ENCODE measurements at regions not wholly inside any gene's neighbourhood (a gene's known extent, or its start where the extent isn't known, plus 50 kb on each side); places are given as distances from the start of the nearest gene placed in this dataset.

GRCh38 chrX:68945603-68946228 is 116.9 kb downstream of the EFNB1 start:
- ATAC-seq (replicated peaks in 1 of 2): no peak
- H3K4me3 Mint-ChIP-seq: no peak overlapping the region
- H3K9me3 Mint-ChIP-seq: no peaks in the 10 kb centered on the region
- H3K36me3 Mint-ChIP-seq (ENCODE audit: insufficient read depth in 2 of 2): no peaks in the 10 kb centered on the region
- peaks cover 29% of the 10 kb centered on the region for H3K27me3 Mint-ChIP-seq (ENCODE audit: low read depth)
- H3K4me1 Mint-ChIP-seq (ENCODE audit: low read depth): no peaks in the 10 kb centered on the region
- H3K27ac Mint-ChIP-seq: no peak overlapping the region
- DNase-seq: no peak

DNA sequence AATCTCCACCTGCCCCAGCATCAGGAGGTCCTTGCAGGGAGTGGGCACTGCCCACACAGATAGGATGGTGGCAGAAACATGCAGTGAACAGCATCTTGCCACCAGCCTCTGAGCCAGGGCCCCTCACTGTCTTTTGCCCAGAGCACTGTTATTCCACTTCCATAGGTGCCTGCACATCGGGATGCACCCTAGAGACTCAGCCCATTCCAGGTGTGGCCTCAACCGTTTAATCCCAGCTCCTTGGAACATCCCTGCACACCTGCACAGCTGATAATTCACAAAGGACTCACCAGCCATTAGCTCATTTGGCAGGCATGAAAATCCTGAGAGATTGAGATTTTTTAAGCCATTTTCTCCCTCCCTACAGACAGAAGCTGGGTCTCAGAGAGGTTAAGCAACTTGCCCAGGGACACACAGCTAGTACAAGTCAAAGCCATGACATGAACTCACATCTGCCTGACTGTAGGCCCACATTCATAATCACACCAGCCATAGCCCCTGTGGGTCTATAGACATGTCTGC is 116.3 kb downstream of the EFNB1 start:
- Mint-ChIP-seq H3K4me3 (no peak overlapping the region), H3K27ac (no peak overlapping the region), H3K4me1 (ENCODE audit: low read depth) (no peaks in the 10 kb centered on the region), H3K36me3 (ENCODE audit: insufficient read depth in 2 of 2) (no peaks in the 10 kb centered on the region), H3K27me3 (ENCODE audit: low read depth) (peaks cover 30% of the 10 kb centered on the region), H3K9me3 (no peaks in the 10 kb centered on the region)
- no peak for DNase-seq
- ATAC-seq (replicated peaks in 1 of 2): no peak

- H3K4me3 Mint-ChIP-seq: no peak overlapping the region
- no peak for DNase-seq
- H3K9me3 Mint-ChIP-seq: no peaks in the 10 kb centered on the region
- no peaks in the 10 kb centered on the region for H3K4me1 Mint-ChIP-seq (ENCODE audit: low read depth)
- H3K36me3 Mint-ChIP-seq (ENCODE audit: insufficient read depth in 2 of 2): no peaks in the 10 kb centered on the region
- H3K27ac Mint-ChIP-seq: no peak overlapping the region
- peaks cover 26% of the 10 kb centered on the region for H3K27me3 Mint-ChIP-seq (ENCODE audit: low read depth)
- ATAC-seq (replicated peaks in 1 of 2): no peak
Observed at GRCh38 chrX:68944211-68944610, 115.4 kb downstream of the EFNB1 start.

- H3K27me3 Mint-ChIP-seq (ENCODE audit: low read depth): peaks cover 21% of the 10 kb centered on the region
- no peaks in the 10 kb centered on the region for H3K9me3 Mint-ChIP-seq
- no peaks in the 10 kb centered on the region for H3K36me3 Mint-ChIP-seq (ENCODE audit: insufficient read depth in 2 of 2)
- no peak for ATAC-seq (replicated peaks in 1 of 2)
- no peak for DNase-seq
- no peak overlapping the region for H3K27ac Mint-ChIP-seq
- H3K4me1 Mint-ChIP-seq (ENCODE audit: low read depth): no peaks in the 10 kb centered on the region
- H3K4me3 Mint-ChIP-seq: no peak overlapping the region
Observed at GRCh38 chrX:68942840-68943239, 114.0 kb downstream of the EFNB1 start.

- Mint-ChIP-seq H3K27ac (no peak overlapping the region), H3K4me1 (ENCODE audit: low read depth) (no peaks in the 10 kb centered on the region), H3K4me3 (no peak overlapping the region), H3K36me3 (ENCODE audit: insufficient read depth in 2 of 2) (no peaks in the 10 kb centered on the region), H3K27me3 (ENCODE audit: low read depth) (peaks cover 21% of the 10 kb centered on the region), H3K9me3 (no peaks in the 10 kb centered on the region)
- no peak for ATAC-seq (replicated peaks in 1 of 2)
- no peak for DNase-seq
Observed at GRCh38 chrX:68942104-68942503, 113.3 kb downstream of the EFNB1 start.

GRCh38 chrX:68941385-68941952 is 112.6 kb downstream of the EFNB1 start:
- no peaks in the 10 kb centered on the region for H3K4me1 Mint-ChIP-seq (ENCODE audit: low read depth)
- H3K27ac Mint-ChIP-seq: no peak overlapping the region
- H3K9me3 Mint-ChIP-seq: no peaks in the 10 kb centered on the region
- H3K4me3 Mint-ChIP-seq: no peak overlapping the region
- H3K27me3 Mint-ChIP-seq (ENCODE audit: low read depth): peaks cover 22% of the 10 kb centered on the region
- ATAC-seq (replicated peaks in 1 of 2): no peak
- DNase-seq: no peak
- no peaks in the 10 kb centered on the region for H3K36me3 Mint-ChIP-seq (ENCODE audit: insufficient read depth in 2 of 2)

- DNase-seq (no peak), ATAC-seq (replicated peaks in 1 of 2) (no peak)
- peaks cover 23% of the 10 kb centered on the region for H3K27me3 Mint-ChIP-seq (ENCODE audit: low read depth)
- H3K36me3 Mint-ChIP-seq (ENCODE audit: insufficient read depth in 2 of 2): no peaks in the 10 kb centered on the region
- no peak overlapping the region for H3K4me3 Mint-ChIP-seq
- H3K4me1 Mint-ChIP-seq (ENCODE audit: low read depth): no peaks in the 10 kb centered on the region
- no peak overlapping the region for H3K27ac Mint-ChIP-seq
- H3K9me3 Mint-ChIP-seq: no peaks in the 10 kb centered on the region
Observed at GRCh38 chrX:68940601-68941000, 111.8 kb downstream of the EFNB1 start.

DNA sequence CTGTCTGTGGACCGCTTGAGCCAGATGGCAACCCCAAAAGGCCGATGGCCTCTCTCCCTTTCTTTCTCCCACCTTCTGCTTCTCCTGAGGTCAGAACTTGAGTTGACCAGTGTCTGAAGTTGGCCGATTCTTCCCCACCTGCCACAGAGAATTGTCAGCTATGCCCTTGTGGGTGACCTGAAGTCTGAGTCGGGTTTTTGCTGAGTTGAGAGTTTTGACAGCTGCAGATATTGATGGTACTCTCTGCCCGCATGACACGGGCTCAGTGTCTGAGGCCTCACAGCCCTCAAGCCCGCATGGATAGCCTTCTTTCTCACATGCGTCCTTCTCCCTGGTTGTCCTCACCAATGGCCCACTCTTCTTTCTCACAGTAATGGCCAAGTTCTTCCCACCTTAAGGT is 111.0 kb downstream of the EFNB1 start:
- ATAC-seq (replicated peaks in 1 of 2) (no peak), DNase-seq (no peak)
- no peaks in the 10 kb centered on the region for H3K4me1 Mint-ChIP-seq (ENCODE audit: low read depth)
- no peaks in the 10 kb centered on the region for H3K9me3 Mint-ChIP-seq
- no peak overlapping the region for H3K27ac Mint-ChIP-seq
- H3K36me3 Mint-ChIP-seq (ENCODE audit: insufficient read depth in 2 of 2): no peaks in the 10 kb centered on the region
- H3K27me3 Mint-ChIP-seq (ENCODE audit: low read depth): peaks cover 28% of the 10 kb centered on the region
- H3K4me3 Mint-ChIP-seq: no peak overlapping the region

DNA sequence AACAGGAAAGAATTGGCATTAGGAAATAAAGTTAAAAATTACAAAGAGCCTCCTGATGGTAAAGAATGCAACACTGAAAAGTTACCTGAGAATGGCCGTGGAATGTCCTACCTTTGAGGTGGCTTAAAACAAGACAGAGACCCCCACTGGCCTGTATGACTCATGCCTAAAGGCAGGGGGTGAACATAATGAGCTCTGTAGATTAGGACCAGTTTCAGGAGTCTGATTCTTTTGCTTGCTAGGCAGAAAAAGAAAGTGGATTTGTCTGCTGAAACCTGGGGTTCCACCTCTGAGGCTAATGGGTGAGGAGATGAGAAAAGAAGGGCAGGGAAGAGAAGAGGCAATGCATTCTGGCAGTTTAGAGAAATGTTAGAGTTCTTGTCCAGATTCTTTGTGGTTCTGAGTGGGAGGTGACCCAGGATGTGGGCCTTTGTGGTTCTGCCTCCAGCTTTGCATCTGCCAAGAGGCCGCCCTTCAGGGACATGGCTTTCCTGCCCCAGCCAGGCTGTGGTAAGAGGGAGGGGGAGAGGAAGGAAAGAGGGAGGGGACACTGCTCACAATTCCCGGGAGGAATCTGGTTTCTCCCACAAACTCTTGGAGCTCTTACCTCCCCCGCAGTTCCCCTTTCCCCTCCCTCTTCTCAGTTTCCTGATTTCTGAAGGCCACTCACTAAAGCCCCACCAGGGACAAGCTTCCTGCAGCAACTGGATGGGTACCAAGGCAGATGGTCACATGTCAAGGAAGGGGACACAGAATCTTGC is 109.6 kb downstream of the EFNB1 start:
- Mint-ChIP-seq H3K4me3 (no peak overlapping the region), H3K4me1 (ENCODE audit: low read depth) (no peaks in the 10 kb centered on the region), H3K9me3 (no peaks in the 10 kb centered on the region), H3K36me3 (ENCODE audit: insufficient read depth in 2 of 2) (no peaks in the 10 kb centered on the region), H3K27me3 (ENCODE audit: low read depth) (peaks cover 22% of the 10 kb centered on the region), H3K27ac (no peak overlapping the region)
- ATAC-seq (replicated peaks in 1 of 2) (no peak), DNase-seq (no peak)

DNA sequence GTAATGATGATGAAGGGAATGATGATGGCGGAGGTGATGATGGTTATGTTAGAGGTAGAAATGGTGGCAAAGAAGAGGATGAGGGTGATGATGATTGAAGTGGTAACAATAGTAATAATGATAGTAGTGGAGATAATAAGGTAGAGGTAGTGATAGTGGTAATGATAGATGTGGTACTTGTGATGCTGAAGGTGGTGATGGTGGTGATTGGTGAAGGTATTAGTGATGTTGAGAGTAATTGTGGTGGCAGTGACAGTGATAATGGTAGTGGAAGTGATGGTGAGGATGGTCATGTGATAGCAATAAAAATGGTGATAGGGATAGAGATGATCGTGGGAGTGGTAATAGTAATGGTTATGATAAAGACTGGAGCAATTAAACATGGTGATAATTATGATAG is 108.8 kb downstream of the EFNB1 start:
- peaks cover 22% of the 10 kb centered on the region for H3K27me3 Mint-ChIP-seq (ENCODE audit: low read depth)
- ATAC-seq (replicated peaks in 1 of 2) (peak in 1 of 2 donors; percentile 31), DNase-seq (no peak)
- H3K36me3 Mint-ChIP-seq (ENCODE audit: insufficient read depth in 2 of 2): no peaks in the 10 kb centered on the region
- H3K4me3 Mint-ChIP-seq: no peak overlapping the region
- no peaks in the 10 kb centered on the region for H3K9me3 Mint-ChIP-seq
- H3K27ac Mint-ChIP-seq: no peak overlapping the region
- H3K4me1 Mint-ChIP-seq (ENCODE audit: low read depth): no peaks in the 10 kb centered on the region

DNA sequence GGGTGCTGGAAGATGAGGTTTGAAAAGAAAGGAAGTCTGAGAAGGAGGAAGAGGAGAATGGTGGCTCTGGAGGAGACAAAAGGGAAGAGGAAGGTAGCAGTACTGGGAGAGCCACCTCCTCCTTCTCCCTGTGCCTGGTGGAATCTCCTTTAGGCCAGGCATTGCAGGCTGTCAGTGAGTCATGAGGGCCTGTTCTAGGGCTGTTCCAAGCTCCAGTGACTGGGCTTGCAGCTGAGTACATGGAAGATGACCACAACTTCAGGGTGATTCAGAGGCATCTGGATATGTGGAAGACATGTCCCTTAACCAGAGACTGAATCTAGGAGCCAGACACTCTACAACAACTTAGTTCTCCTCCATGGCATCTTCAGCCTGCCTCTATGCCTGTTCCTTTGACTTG is 107.8 kb downstream of the EFNB1 start:
- Mint-ChIP-seq H3K27ac (no peak overlapping the region), H3K36me3 (ENCODE audit: insufficient read depth in 2 of 2) (no peaks in the 10 kb centered on the region), H3K4me1 (ENCODE audit: low read depth) (no peaks in the 10 kb centered on the region), H3K27me3 (ENCODE audit: low read depth) (peaks cover 22% of the 10 kb centered on the region), H3K9me3 (no peaks in the 10 kb centered on the region), H3K4me3 (no peak overlapping the region)
- ATAC-seq (replicated peaks in 1 of 2): no peak
- DNase-seq: no peak

DNA sequence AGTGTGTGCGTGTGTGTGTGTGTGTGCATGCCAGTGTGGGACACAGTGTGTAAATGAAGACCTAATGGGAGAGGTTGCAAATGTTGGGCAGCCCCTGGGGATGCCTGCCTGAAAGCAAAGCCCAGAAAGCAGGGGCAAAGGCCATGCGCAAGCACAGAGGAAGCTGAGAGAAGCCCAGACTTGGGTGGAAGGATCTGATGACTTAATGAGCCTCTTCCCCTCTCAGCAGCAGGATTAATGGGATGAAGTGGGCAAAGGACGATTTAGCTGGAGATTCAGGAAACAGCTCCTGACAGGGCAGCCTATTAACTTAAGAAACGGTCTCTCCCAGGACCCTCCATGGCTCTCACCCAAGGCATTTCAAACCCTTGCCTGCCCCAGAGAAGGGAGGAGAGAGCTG is 107.3 kb downstream of the EFNB1 start:
- Mint-ChIP-seq H3K27ac (no peak overlapping the region), H3K4me1 (ENCODE audit: low read depth) (no peaks in the 10 kb centered on the region)
- no peak for ATAC-seq (replicated peaks in 1 of 2)

DNA sequence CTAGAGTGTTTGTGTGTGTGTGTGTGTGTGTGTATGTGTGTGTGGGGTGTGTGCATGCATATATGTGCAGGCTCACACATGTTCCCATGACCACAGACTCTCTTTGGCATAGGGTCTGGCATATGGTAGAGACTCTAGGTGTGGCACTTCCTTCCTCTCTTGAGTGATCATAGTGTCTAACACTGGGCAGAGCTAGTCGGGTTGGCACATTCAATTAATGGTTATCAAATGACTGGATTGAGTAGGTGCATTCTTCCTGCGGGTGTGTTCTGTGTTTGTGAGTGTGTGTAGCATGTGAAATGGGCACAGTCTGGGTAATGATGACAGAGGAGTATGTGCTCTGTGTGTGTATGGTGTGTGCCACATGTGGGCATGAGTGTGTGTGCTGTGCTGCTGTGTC is 106.5 kb downstream of the EFNB1 start:
- DNase-seq (no peak), ATAC-seq (replicated peaks in 1 of 2) (no peak)
- no peak overlapping the region for H3K4me3 Mint-ChIP-seq
- no peaks in the 10 kb centered on the region for H3K36me3 Mint-ChIP-seq (ENCODE audit: insufficient read depth in 2 of 2)
- no peaks in the 10 kb centered on the region for H3K9me3 Mint-ChIP-seq
- peaks cover 13% of the 10 kb centered on the region for H3K27me3 Mint-ChIP-seq (ENCODE audit: low read depth)
- no peak overlapping the region for H3K27ac Mint-ChIP-seq
- no peaks in the 10 kb centered on the region for H3K4me1 Mint-ChIP-seq (ENCODE audit: low read depth)

More for the DNA sequence above, 107.3 kb downstream of the EFNB1 start:
- Mint-ChIP-seq H3K27me3 (ENCODE audit: low read depth) (peaks cover 18% of the 10 kb centered on the region), H3K36me3 (ENCODE audit: insufficient read depth in 2 of 2) (no peaks in the 10 kb centered on the region), H3K4me3 (no peak overlapping the region), H3K9me3 (no peaks in the 10 kb centered on the region)
- no peak for DNase-seq

Data from activated T-cell treated with anti-CD3 and anti-CD28 coated beads, Interleukin-2, amount 50 U/mL, for 72 hours (primary cell).